GM12878 (cell line): ENCODE measurements at regions not wholly inside any gene's neighbourhood (a gene's known extent, or its start where the extent isn't known, plus 50 kb on each side); places are given as distances from the start of the nearest gene placed in this dataset.

Experiments used
- ATAC-seq: fragments of 200-7000 bp; cut with Tn5 transposase; 3 replicates; pipeline ENCODE4 v1.9.1; 2020; ENCODE audit warnings: mild to moderate bottlenecking, moderate library complexity
- BruUV-seq: library from RNA; stranded (reverse); fragments of 400-500 nt; replicated peaks from 2 replicates; lab custom pipeline; 2021; lab: Mats Ljungman, UMichigan
- CTCF ChIA-PET: fragments of 300-600 bp; sonication (Branson Sonifier 250); formaldehyde crosslinking; extraction: SDS; loops from one replicate; lab custom pipeline; 2021; ENCODE audit warnings: inconsistent platforms; lab: Yijun Ruan, JAX
- POLR2A ChIA-PET: fragments of 350-600 bp; formaldehyde crosslinking; extraction: SDS; loops from one replicate; lab custom pipeline; 2021; ENCODE audit warnings: inconsistent platforms; lab: Charles Lee
- RAD21 ChIA-PET: fragments of 300-600 bp; sonication (Branson Sonifier 250); formaldehyde crosslinking; loops from one replicate; lab custom pipeline; 2023; ENCODE audit warnings: antibody characterized with exemption; ENCODE audit not compliant: unreplicated experiment; lab: Charles Lee
- SMC1A ChIA-PET: fragments of 300-600 bp; sonication (Branson Sonifier 250); formaldehyde crosslinking; loops from one replicate; lab custom pipeline; 2023; ENCODE audit not compliant: unreplicated experiment, uncharacterized antibody; lab: Charles Lee
- DNase-seq: peaks from one replicate; pipeline ENCODE4 v3.0.0-alpha.2; 2011; ENCODE audit warnings: low read depth, low spot score
- FAIRE-seq: peaks from 3 replicates; lab custom pipeline; 2011; peaks lifted over from hg19 to GRCh38; lab: Jason Lieb, UNC
- H2AFZ ChIP-seq: 2 replicates; pipeline ENCODE4 v1.6.0; 2011; ENCODE audit warnings: low read depth, low read length, control low read depth; ENCODE audit not compliant: control insufficient read depth
- H3K27ac ChIP-seq: 2 replicates; pipeline ENCODE4 v1.5.1; 2011; ENCODE audit warnings: control low read depth; ENCODE audit not compliant: control insufficient read depth, insufficient read depth
- H3K27me3 ChIP-seq, 2 experiments: replicated peaks in 1 of 2; 2 replicates each; pipeline versions ENCODE4 v1.6.0 to v1.6.1; 2011; ENCODE audit warnings: low read length in 1 of 2; ENCODE audit not compliant: control insufficient read depth in 2 of 2, insufficient read depth in 2 of 2
- H3K36me3 ChIP-seq, 2 experiments: 2 replicates each; pipeline ENCODE4 v1.5.1; 2011; ENCODE audit warnings: low read length in 1 of 2; ENCODE audit not compliant: control insufficient read depth in 2 of 2, insufficient read depth in 2 of 2
- H3K4me1 ChIP-seq: 2 replicates; pipeline ENCODE4 v1.6.1; 2011; ENCODE audit warnings: mild to moderate bottlenecking, low read length, moderate library complexity, mixed read lengths; ENCODE audit not compliant: control insufficient read depth, insufficient read depth
- H3K4me2 ChIP-seq: 2 replicates; pipeline ENCODE4 v1.6.0; 2011; ENCODE audit warnings: control low read depth; ENCODE audit not compliant: control insufficient read depth, insufficient read depth
- H3K4me3 ChIP-seq: fragments of 200-600 bp; sonication (generic); 2 replicates; pipeline ENCODE4 v1.5.1; 2016
- H3K79me2 ChIP-seq: 2 replicates; pipeline ENCODE4 v1.6.0; 2011; ENCODE audit warnings: low read length; ENCODE audit not compliant: control insufficient read depth, insufficient read depth
- H3K9ac ChIP-seq: 2 replicates; pipeline ENCODE4 v1.8.0; 2011; ENCODE audit warnings: low read length, control low read depth, mixed read lengths; ENCODE audit not compliant: control insufficient read depth, insufficient read depth
- H3K9me3 ChIP-seq: replicated peaks from 3 replicates; pipeline ENCODE4 v1.5.1; 2011; ENCODE audit warnings: mild to moderate bottlenecking, low read length; ENCODE audit not compliant: control insufficient read depth, insufficient read depth
- H4K20me1 ChIP-seq: 2 replicates; pipeline ENCODE4 v1.6.0; 2011; ENCODE audit not compliant: control insufficient read depth, insufficient read depth
- ATF7 ChIP-seq: fragments of 450-650 bp; IDR thresholded peaks from 2 replicates; pipeline ENCODE4 v1.6.1; 2016; ENCODE audit warnings: low read depth, mild to moderate bottlenecking
- BCL11A ChIP-seq: IDR thresholded peaks from 2 replicates; pipeline ENCODE4 v1.6.1; 2011; ENCODE audit warnings: low read depth, low read length
- IRF3 ChIP-seq: fragments of 450-650 bp; IDR thresholded peaks from 2 replicates; pipeline ENCODE4 v1.6.1; 2014; ENCODE audit warnings: mild to moderate bottlenecking
- POLR2AphosphoS2 ChIP-seq: IDR thresholded peaks from 2 replicates; pipeline ENCODE4 v1.6.1; 2011; ENCODE audit warnings: low read depth, mild to moderate bottlenecking, low read length, improper control_type of control experiment, moderate library complexity
- POU2F2 ChIP-seq: IDR thresholded peaks from 3 replicates; pipeline ENCODE4 v1.6.1; 2011; ENCODE audit warnings: low read depth, mild to moderate bottlenecking, low read length, borderline replicate concordance
- RUNX3 ChIP-seq: IDR thresholded peaks from 2 replicates; pipeline ENCODE4 v1.6.1; 2012; ENCODE audit warnings: low read length, inconsistent platforms
- STAT1 ChIP-seq: fragments of 450-650 bp; conservative IDR thresholded peaks from 2 replicates; pipeline ENCODE4 v1.6.1; 2014; ENCODE audit warnings: antibody characterized with exemption, mild to moderate bottlenecking
- YBX1 ChIP-seq: fragments of 450-650 bp; IDR thresholded peaks from 2 replicates; pipeline ENCODE4 v1.6.1; 2016; ENCODE audit warnings: antibody characterized with exemption
- ZBTB40 ChIP-seq: fragments of 450-650 bp; IDR thresholded peaks from 2 replicates; pipeline ENCODE4 v1.6.1; 2016; ENCODE audit warnings: mild to moderate bottlenecking, moderate library complexity, borderline replicate concordance
- ZNF384 ChIP-seq: IDR thresholded peaks from 2 replicates; pipeline ENCODE4 v1.6.1; 2012; ENCODE audit warnings: low read depth, mild to moderate bottlenecking, low read length, improper control_type of control experiment, borderline replicate concordance
- WGBS: methylation state at CpG from one replicate; pipeline ENCODE4 v1.1.6; 2016; ENCODE audit warnings: low lambda C conversion rate; ENCODE audit not compliant: insufficient replicate concordance, insufficient coverage; ENCODE audit errors: missing lambda C conversion rate; 5-methylcytosine and 5-hydroxymethylcytosine counted together
- in situ Hi-C: fragments of 300-500 bp; cut with MboI; formaldehyde crosslinking; loops from 9 replicates; pipeline ENCODE4 v1.14.3; 2018; ENCODE audit warnings: mixed read lengths
- intact Hi-C: fragments of 100-400 bp; cut with micrococcal nuclease; formaldehyde crosslinking; loops from one replicate; pipeline ENCODE4 v1.14.2; 2022; ENCODE audit not compliant: unreplicated experiment

DNA sequence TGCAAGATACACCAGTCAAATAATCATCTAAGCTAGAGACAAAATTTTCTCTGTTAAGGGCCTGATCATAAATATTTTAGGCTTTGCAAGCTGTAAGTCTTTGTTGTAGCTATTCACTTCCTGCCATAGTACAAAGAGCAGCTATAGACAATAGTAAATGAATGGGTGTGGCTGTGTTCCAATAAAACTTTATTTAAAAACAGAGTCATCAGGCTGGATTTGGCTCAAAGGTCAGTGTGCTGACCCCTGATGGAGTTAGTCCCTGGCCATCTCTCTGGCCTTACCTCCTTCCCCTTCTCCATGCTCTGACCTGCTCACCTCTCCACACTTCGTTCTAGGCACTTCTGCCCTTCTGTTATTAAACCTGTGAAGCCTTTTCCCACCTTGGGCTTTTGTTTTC is 86.0 kb downstream of the DRD1 start:
- TF ChIP-seq ZBTB40 (peak; percentile 31; the same call in 1 of the 2 replicates), POLR2AphosphoS2 (no peak)
- no peak overlapping the region for H3K27ac ChIP-seq
- no peak for DNase-seq
- in situ Hi-C loops (no loop called here), intact Hi-C loops (no loop called here)
- ChIA-PET SMC1A (no interaction called here), RAD21 (no interaction called here), POLR2A (no interaction called here), CTCF (interaction anchor here (0.7 kb wide), 1 partner anchor 988 kb away, joined by 3 read pairs; no protein-coding TSS in a partner anchor)
- no peaks in the 10 kb centered on the region for H3K27me3 ChIP-seq
- no peaks in the 10 kb centered on the region for H3K79me2 ChIP-seq
- no peaks in the 10 kb centered on the region for H4K20me1 ChIP-seq
- no peak overlapping the region for H3K9ac ChIP-seq
- H3K36me3 ChIP-seq: no peaks in the 10 kb centered on the region
- H2AFZ ChIP-seq: no peak overlapping the region
- H3K9me3 ChIP-seq: no peaks in the 10 kb centered on the region
- FAIRE-seq: no peak
- WGBS: 0% methylated on average over 1 of the region's 1 CpG
- no peak for ATAC-seq
- no peaks in the 10 kb centered on the region for H3K4me1 ChIP-seq
- H3K4me2 ChIP-seq: no peak overlapping the region
- no TSS peak for BruUV-seq
- no peak overlapping the region for H3K4me3 ChIP-seq

- no peaks in the 10 kb centered on the region for H3K36me3 ChIP-seq
- ChIA-PET CTCF (no interaction called here), RAD21 (no interaction called here), SMC1A (no interaction called here), POLR2A (no interaction called here)
- no peaks in the 10 kb centered on the region for H3K9me3 ChIP-seq
- ATAC-seq (no peak), FAIRE-seq (no peak), DNase-seq (no peak)
- H3K9ac ChIP-seq: no peak overlapping the region
- no peak overlapping the region for H2AFZ ChIP-seq
- intact Hi-C loops: no loop called here
- no peak overlapping the region for H3K4me2 ChIP-seq
- H3K4me3 ChIP-seq: no peak overlapping the region
- no peaks in the 10 kb centered on the region for H3K4me1 ChIP-seq
- H3K27ac ChIP-seq: no peak overlapping the region
- 69% methylated on average over 10 of the region's 10 CpGs for WGBS
- BruUV-seq: no TSS peak
- no peaks in the 10 kb centered on the region for H3K27me3 ChIP-seq
- H4K20me1 ChIP-seq: no peaks in the 10 kb centered on the region
- in situ Hi-C loops: no loop called here
- H3K79me2 ChIP-seq: no peaks in the 10 kb centered on the region
- TF ChIP-seq ATF7: no peak
- no peak for TF ChIP-seq ZNF384
- TF ChIP-seq STAT1: no peak
- no peak for TF ChIP-seq YBX1
- TF ChIP-seq BCL11A: no peak
- no peak for TF ChIP-seq IRF3
- TF ChIP-seq POU2F2: no peak
- no peak for TF ChIP-seq RUNX3
These were observed 87.6 kb downstream of the DRD1 start for GRCh38 chr5:175356428-175356827.
